K562 (cell line): ENCODE measurements at regions not wholly inside any gene's neighbourhood (a gene's known extent, or its start where the extent isn't known, plus 50 kb on each side); places are given as distances from the start of the nearest gene placed in this dataset.

ENCODE experiments used
- ATAC-seq: fragments of 200-7000 bp; cut with Tn5 transposase; 3 replicates; pipeline ENCODE4 v1.9.1; 2020; ENCODE audit warnings: moderate library complexity
- BruUV-seq: library from RNA; stranded (reverse); fragments of 400-500 nt; replicated peaks from 2 replicates; lab custom pipeline; 2021; lab: Mats Ljungman, UMichigan
- CTCF ChIA-PET: fragments of 300-600 bp; formaldehyde crosslinking; extraction: SDS; loops from one replicate; lab custom pipeline; 2021; ENCODE audit warnings: low intra/inter-chr PET ratio; lab: Yijun Ruan, JAX
- POLR2A ChIA-PET: fragments of 300-600, 350-650 bp; sonication (Branson Sonifier 250); formaldehyde crosslinking; extraction: SDS; loops from one replicate; lab custom pipeline; 2021; ENCODE audit warnings: antibody characterized with exemption, inconsistent platforms; lab: Yijun Ruan, JAX
- DNase-seq, 4 experiments: peaks; one replicate each; pipeline versions ENCODE4 v3.0.0 to v3.0.0-alpha.2; 2011 to 2018; ENCODE audit warnings: low spot score in 3 of 4, mixed read lengths in 3 of 4; ENCODE audit errors: extremely low read depth in 1 of 4
- FAIRE-seq: peaks from 2 replicates; lab custom pipeline; 2011; peaks lifted over from hg19 to GRCh38; lab: Jason Lieb, UNC
- H2AFZ ChIP-seq: 2 replicates; pipeline ENCODE4 v1.6.0; 2011; ENCODE audit warnings: low read depth, low read length, control low read depth, inconsistent platforms
- H3K27ac ChIP-seq: fragments of 200-600 bp; 3 replicates; pipeline ENCODE4 v1.8.0; 2011; ENCODE audit warnings: low read depth, mild to moderate bottlenecking, control low read depth, inconsistent platforms, low read length, moderate library complexity, mixed read lengths; ENCODE audit errors: extremely low read depth
- H3K27me3 ChIP-seq, 2 experiments: fragments of 300-600 bp in 1 of 2; 2 replicates in 1 of 2; 3 replicates in 1 of 2; pipeline versions ENCODE4 v1.6.0 to v1.8.0; 2011; ENCODE audit warnings: inconsistent platforms in 2 of 2, low read length in 2 of 2, mild to moderate bottlenecking in 1 of 2, mixed read lengths in 1 of 2, moderate library complexity in 1 of 2; ENCODE audit not compliant: control insufficient read depth in 2 of 2, insufficient read depth in 2 of 2
- H3K36me3 ChIP-seq: fragments of 300-600 bp; 3 replicates; pipeline ENCODE4 v1.8.0; 2011; ENCODE audit warnings: mild to moderate bottlenecking, low read length, inconsistent platforms; ENCODE audit not compliant: control insufficient read depth, insufficient read depth
- H3K4me1 ChIP-seq, 2 experiments: fragments of 200-600 bp in 1 of 2; replicated peaks in 1 of 2; 2 replicates in 1 of 2; 3 replicates in 1 of 2; pipeline versions ENCODE4 v1.5.1 to v1.8.0; 2011; ENCODE audit warnings: inconsistent platforms in 2 of 2, low read length in 2 of 2, mild to moderate bottlenecking in 1 of 2, mixed read lengths in 1 of 2, moderate library complexity in 1 of 2; ENCODE audit not compliant: control insufficient read depth in 2 of 2, insufficient read depth in 2 of 2
- H3K4me2 ChIP-seq: 2 replicates; pipeline ENCODE4 v1.6.1; 2011; ENCODE audit warnings: low read length, control low read depth, inconsistent platforms, mixed read lengths; ENCODE audit not compliant: insufficient read depth
- H3K4me3 ChIP-seq: fragments of 200-600 bp; sonication (generic), shearing (Covaris generic); 2 replicates; pipeline ENCODE4 v1.5.1; 2016; ENCODE audit warnings: control low read depth, inconsistent platforms
- H3K79me2 ChIP-seq: fragments of 200-600 bp; 3 replicates; pipeline ENCODE4 v1.8.0; 2011; ENCODE audit warnings: low read length, inconsistent platforms; ENCODE audit not compliant: control insufficient read depth, insufficient read depth
- H3K9ac ChIP-seq, 2 experiments: 2 replicates each; pipeline versions ENCODE4 v1.6.0 to v1.6.1; 2011; ENCODE audit warnings: low read depth in 2 of 2, low read length in 2 of 2, control low read depth in 1 of 2, inconsistent platforms in 1 of 2, mild to moderate bottlenecking in 1 of 2, mixed read lengths in 1 of 2; ENCODE audit not compliant: insufficient read depth in 1 of 2
- H3K9me1 ChIP-seq: one replicate; pipeline ENCODE4 v1.6.0; 2011; ENCODE audit warnings: inconsistent platforms, mild to moderate bottlenecking, low read length, moderate library complexity; ENCODE audit not compliant: control insufficient read depth, insufficient read depth
- H3K9me3 ChIP-seq: replicated peaks from 2 replicates; pipeline ENCODE4 v1.5.1; 2011; ENCODE audit warnings: low read depth, low read length, inconsistent platforms; ENCODE audit not compliant: control insufficient read depth, insufficient read depth
- H4K20me1 ChIP-seq: replicated peaks from 2 replicates; pipeline ENCODE4 v1.6.1; 2011; ENCODE audit warnings: low read length, inconsistent platforms, mixed read lengths; ENCODE audit not compliant: control insufficient read depth, insufficient read depth
- CAMTA2 ChIP-seq: fragments of 250-450 bp; sonication (Bioruptor Pico); conservative IDR thresholded peaks from 2 replicates; pipeline ENCODE4 v1.5.1; 2022
- CBX2 ChIP-seq: fragments of 200-600 bp; sonication (generic); IDR thresholded peaks from one replicate; pipeline ENCODE4 v1.6.1; 2012; ENCODE audit warnings: mild to moderate bottlenecking, low read length, inconsistent platforms; ENCODE audit not compliant: insufficient read depth, poor library complexity, severe bottlenecking
- CREBBP ChIP-seq: IDR thresholded peaks from one replicate; pipeline ENCODE4 v1.6.1; 2012; ENCODE audit warnings: low read depth, mild to moderate bottlenecking, control low read depth, inconsistent platforms, low read length
- E2F8 ChIP-seq: fragments of 450-650 bp; IDR thresholded peaks from 2 replicates; pipeline ENCODE4 v1.7.1; 2018; ENCODE audit warnings: mild to moderate bottlenecking, low read depth; ENCODE audit not compliant: partially characterized antibody
- HSF4 ChIP-seq: fragments of 250-450 bp; sonication (Bioruptor Pico); IDR thresholded peaks from 2 replicates; pipeline ENCODE4 v2.1.2; 2022; ENCODE audit warnings: mild to moderate bottlenecking, moderate library complexity, borderline replicate concordance
- NR2C1 ChIP-seq, 2 experiments: fragments of 450-650 bp; IDR thresholded peaks; 2 replicates each; pipeline ENCODE4 v1.6.1; 2017; ENCODE audit warnings: mild to moderate bottlenecking in 2 of 2, antibody characterized with exemption in 1 of 2, inconsistent platforms in 1 of 2, missing compliant biosample characterization in 1 of 2, missing genetic modification characterization in 1 of 2
- POLR2B ChIP-seq: fragments of 450-650 bp; IDR thresholded peaks from 2 replicates; pipeline ENCODE4 v1.6.1; 2018; ENCODE audit warnings: low read depth; ENCODE audit not compliant: partially characterized antibody
- PTBP1 ChIP-seq: fragments of 200-400 bp; formaldehyde crosslinking; IDR thresholded peaks from 2 replicates; pipeline ENCODE4 v1.6.1; 2017; ENCODE audit warnings: low read depth, low read length
- RBM22 ChIP-seq: fragments of 200-400 bp; formaldehyde crosslinking; IDR thresholded peaks from 2 replicates; pipeline ENCODE4 v1.6.1; 2018; ENCODE audit warnings: low read length, low read depth; ENCODE audit not compliant: poor library complexity, severe bottlenecking
- SIX5 ChIP-seq, 2 experiments: IDR thresholded peaks; 2 replicates each; pipeline ENCODE4 v1.6.1; 2011; ENCODE audit warnings: low read length in 2 of 2, borderline replicate concordance in 1 of 2, low read depth in 1 of 2, mild to moderate bottlenecking in 1 of 2, moderate library complexity in 1 of 2; ENCODE audit not compliant: insufficient read depth in 1 of 2
- STAG1 ChIP-seq: sonication (generic); formaldehyde crosslinking; IDR thresholded peaks from 2 replicates; pipeline ENCODE4 v1.5.0; 2020; ENCODE audit warnings: missing genetic modification reagents, borderline replicate concordance
- WHSC1 ChIP-seq: IDR thresholded peaks from one replicate; pipeline ENCODE4 v1.6.1; 2012; ENCODE audit warnings: low read length, control low read depth, inconsistent platforms
- ZNF584 ChIP-seq: fragments of 200-800 bp; sonication (Bioruptor generic); IDR thresholded peaks from 2 replicates; pipeline ENCODE4 v1.6.1; 2016; ENCODE audit warnings: low read depth, mild to moderate bottlenecking, missing genetic modification characterization, missing compliant biosample characterization
- WGBS: fragments of 100-300 bp; shearing (Covaris generic); methylation state at CpG from one replicate; pipeline ENCODE4 v1.1.6; 2016; ENCODE audit warnings: low coverage, mixed read lengths; ENCODE audit not compliant: insufficient coverage; ENCODE audit errors: missing lambda C conversion rate; 5-methylcytosine and 5-hydroxymethylcytosine counted together
- in situ Hi-C: fragments of 300-500 bp; cut with MboI; formaldehyde crosslinking; loops from 4 replicates; pipeline ENCODE4 v1.15.0; 2018; ENCODE audit warnings: inconsistent platforms, mixed read lengths
- intact Hi-C: fragments of 100-400 bp; cut with micrococcal nuclease; formaldehyde crosslinking; loops from 2 replicates; pipeline ENCODE4 v1.14.2; 2022

DNA sequence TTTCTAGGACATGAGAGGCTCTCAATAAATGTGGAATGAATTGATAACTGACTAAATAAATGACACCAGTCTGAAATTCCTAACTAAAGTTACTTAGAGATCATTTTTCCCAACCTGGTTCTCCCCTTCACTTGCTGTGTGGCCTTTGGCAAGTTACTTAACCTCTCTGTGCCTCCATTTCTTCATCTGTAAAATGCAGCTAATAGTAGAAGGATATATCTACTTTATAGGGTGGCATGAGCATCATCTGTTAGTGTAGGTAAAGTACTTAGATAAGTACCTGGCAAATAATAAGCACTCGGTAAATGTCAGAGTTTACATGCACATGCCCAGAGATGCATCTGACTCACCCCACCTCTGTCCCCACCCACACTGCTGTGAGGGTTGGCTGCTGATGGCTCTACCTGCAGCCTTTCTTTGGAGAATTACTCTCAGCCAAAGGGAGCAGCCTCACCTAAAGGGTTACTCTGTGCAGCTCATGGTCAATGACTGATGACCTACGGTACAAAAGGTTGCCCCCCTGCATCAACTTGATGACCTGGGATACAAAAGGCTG is 139.3 kb downstream of the CHIC2 start (continued):
- TF ChIP-seq E2F8, result no peak
- TF ChIP-seq, all 486 proteins: peak for 2

- DNase-seq, result no peak
- Histone ChIP-seq H3K4me1 (no peaks in the 10 kb centered on the region), H3K9me3 (no peaks in the 10 kb centered on the region), H3K27me3 (peaks cover 2 to 26% of the 10 kb centered on the region in 2 experiments; a peak in 2 of 5 replicates), H2AFZ (no peak overlapping the region), H3K27ac (no peak overlapping the region), H3K79me2 (no peaks in the 10 kb centered on the region), H3K9me1 (no peaks in the 10 kb centered on the region), H3K36me3 (no peaks in the 10 kb centered on the region), H4K20me1 (no peaks in the 10 kb centered on the region), H3K4me2 (no peak overlapping the region), H3K4me3 (no peak overlapping the region), H3K9ac (no peak overlapping the region)
- 1% methylated on average over 7 of the region's 7 CpGs for WGBS
- POLR2A ChIA-PET, result no interaction called here
- no TSS peak for BruUV-seq
- CTCF ChIA-PET, result no interaction called here
- no peak for FAIRE-seq
- TF ChIP-seq CBX2, result no peak
- no peak for TF ChIP-seq CAMTA2 (CRISPR knock-in tag)
- TF ChIP-seq SIX5 (IDR thresholded peaks at IDR 0.05; ENCODE audit: borderline replicate concordance in 1 of 2, insufficient read depth in 1 of 2, low read depth in 1 of 2, low read length in 2 of 2), result no peak
- TF ChIP-seq STAG1, result no peak
- TF ChIP-seq RBM22, result no peak
- no peak for TF ChIP-seq WHSC1
- no peak for TF ChIP-seq CREBBP
- TF ChIP-seq POLR2B, result no peak
- no peak for TF ChIP-seq NR2C1 (IDR thresholded peaks at IDR 0.05)
- no peak for TF ChIP-seq NR2C1 (tag; IDR thresholded peaks at IDR 0.05)
- no peak for TF ChIP-seq ZNF584 (CRISPR knock-in tag)
- TF ChIP-seq PTBP1, result no peak
- no peak for TF ChIP-seq HSF4 (CRISPR knock-in tag)
- intact Hi-C loops (no loop called here), in situ Hi-C loops (no loop called here)
- ATAC-seq, result no peak
Measured at GRCh38 chr4:53924333-53925049, 139.9 kb downstream of the CHIC2 start.
